ENCODE measurements at regions not wholly inside any gene's neighbourhood (a gene's known extent, or its start where the extent isn't known, plus 50 kb on each side); places are given as distances from the start of the nearest gene placed in this dataset.

- Mint-ChIP-seq H3K27me3 (ENCODE audit: unreplicated experiment) (peaks cover 1% of the 10 kb centered on the region), H3K9me3 (ENCODE audit: unreplicated experiment) (no peaks in the 10 kb centered on the region), H3K4me3 (ENCODE audit: unreplicated experiment) (no peak overlapping the region), H3K36me3 (ENCODE audit: unreplicated experiment) (no peaks in the 10 kb centered on the region), H3K27ac (ENCODE audit: unreplicated experiment) (no peak overlapping the region), H3K4me1 (ENCODE audit: low read depth, unreplicated experiment) (no peaks in the 10 kb centered on the region)
- TF ChIP-seq, protein P1, sequence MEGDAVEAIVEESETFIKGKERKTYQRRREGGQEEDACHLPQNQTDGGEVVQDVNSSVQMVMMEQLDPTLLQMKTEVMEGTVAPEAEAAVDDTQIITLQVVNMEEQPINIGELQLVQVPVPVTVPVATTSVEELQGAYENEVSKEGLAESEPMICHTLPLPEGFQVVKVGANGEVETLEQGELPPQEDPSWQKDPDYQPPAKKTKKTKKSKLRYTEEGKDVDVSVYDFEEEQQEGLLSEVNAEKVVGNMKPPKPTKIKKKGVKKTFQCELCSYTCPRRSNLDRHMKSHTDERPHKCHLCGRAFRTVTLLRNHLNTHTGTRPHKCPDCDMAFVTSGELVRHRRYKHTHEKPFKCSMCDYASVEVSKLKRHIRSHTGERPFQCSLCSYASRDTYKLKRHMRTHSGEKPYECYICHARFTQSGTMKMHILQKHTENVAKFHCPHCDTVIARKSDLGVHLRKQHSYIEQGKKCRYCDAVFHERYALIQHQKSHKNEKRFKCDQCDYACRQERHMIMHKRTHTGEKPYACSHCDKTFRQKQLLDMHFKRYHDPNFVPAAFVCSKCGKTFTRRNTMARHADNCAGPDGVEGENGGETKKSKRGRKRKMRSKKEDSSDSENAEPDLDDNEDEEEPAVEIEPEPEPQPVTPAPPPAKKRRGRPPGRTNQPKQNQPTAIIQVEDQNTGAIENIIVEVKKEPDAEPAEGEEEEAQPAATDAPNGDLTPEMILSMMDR (IDR thresholded peaks at IDR 0.05; ENCODE audit: partially characterized antibody, unreplicated experiment) = no peak
- no peak for DNase-seq
These were observed 683.8 kb downstream of the DIPK2A start for GRCh38 chr3:144655423-144655822.

DNA sequence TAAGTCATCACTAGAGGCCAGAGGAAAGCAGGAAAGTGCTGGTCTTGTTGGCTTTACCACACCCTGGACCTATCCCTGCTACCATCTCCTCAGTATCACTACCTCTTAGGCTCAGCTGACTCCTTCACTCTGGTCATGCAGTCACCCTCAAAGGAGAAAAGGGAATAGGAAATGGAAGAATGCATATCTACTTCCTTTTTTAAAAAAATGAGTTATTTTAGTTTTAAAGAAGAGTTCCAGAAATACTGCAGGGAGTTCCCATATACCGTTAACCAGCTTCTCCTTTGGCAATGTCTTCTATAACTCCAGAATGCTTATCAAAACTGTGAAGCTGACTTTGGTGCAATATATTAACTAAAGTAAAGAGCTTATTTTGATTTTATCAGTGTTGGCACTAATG, 688.6 kb downstream of the DIPK2A start:
- H3K27ac Mint-ChIP-seq (ENCODE audit: unreplicated experiment) = no peak overlapping the region
- peaks cover 3% of the 10 kb centered on the region for H3K27me3 Mint-ChIP-seq (ENCODE audit: unreplicated experiment)
- no peaks in the 10 kb centered on the region for H3K4me1 Mint-ChIP-seq (ENCODE audit: low read depth, unreplicated experiment)
- no peak for DNase-seq
- TF ChIP-seq, protein P1 (IDR thresholded peaks at IDR 0.05; ENCODE audit: partially characterized antibody, unreplicated experiment) = no peak
- H3K36me3 Mint-ChIP-seq (ENCODE audit: unreplicated experiment) = peaks cover 5% of the 10 kb centered on the region
- H3K9me3 Mint-ChIP-seq (ENCODE audit: unreplicated experiment) = peaks cover 3% of the 10 kb centered on the region
- no peak overlapping the region for H3K4me3 Mint-ChIP-seq (ENCODE audit: unreplicated experiment)

DNA sequence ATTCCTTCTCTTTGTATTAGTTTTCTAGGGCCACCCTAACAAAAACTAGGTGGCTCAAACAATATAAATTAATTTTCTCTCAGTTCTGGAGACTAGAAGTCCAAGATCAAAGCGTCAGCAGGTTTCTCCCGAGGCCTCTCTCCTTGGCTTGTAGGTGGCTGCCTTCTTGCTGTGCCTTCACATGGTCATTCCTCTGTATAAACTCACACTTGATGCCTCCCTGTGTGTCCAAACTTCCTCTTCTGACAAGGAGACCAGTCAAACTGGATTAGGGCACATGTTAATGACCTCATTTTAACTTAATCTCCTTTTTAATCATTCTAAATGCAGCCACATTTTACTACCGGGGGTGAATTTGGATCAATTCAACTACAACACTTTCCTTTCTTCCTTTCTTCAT, 691.1 kb downstream of the DIPK2A start:
- no peak for DNase-seq
- Mint-ChIP-seq H3K27ac (ENCODE audit: unreplicated experiment) (no peak overlapping the region), H3K27me3 (ENCODE audit: unreplicated experiment) (peaks cover 1% of the 10 kb centered on the region), H3K36me3 (ENCODE audit: unreplicated experiment) (peaks cover 18% of the 10 kb centered on the region), H3K9me3 (ENCODE audit: unreplicated experiment) (peaks cover 5% of the 10 kb centered on the region), H3K4me1 (ENCODE audit: low read depth, unreplicated experiment) (no peaks in the 10 kb centered on the region), H3K4me3 (ENCODE audit: unreplicated experiment) (no peak overlapping the region)
- TF ChIP-seq, protein P1 (IDR thresholded peaks at IDR 0.05; ENCODE audit: partially characterized antibody, unreplicated experiment) = no peak

DNA sequence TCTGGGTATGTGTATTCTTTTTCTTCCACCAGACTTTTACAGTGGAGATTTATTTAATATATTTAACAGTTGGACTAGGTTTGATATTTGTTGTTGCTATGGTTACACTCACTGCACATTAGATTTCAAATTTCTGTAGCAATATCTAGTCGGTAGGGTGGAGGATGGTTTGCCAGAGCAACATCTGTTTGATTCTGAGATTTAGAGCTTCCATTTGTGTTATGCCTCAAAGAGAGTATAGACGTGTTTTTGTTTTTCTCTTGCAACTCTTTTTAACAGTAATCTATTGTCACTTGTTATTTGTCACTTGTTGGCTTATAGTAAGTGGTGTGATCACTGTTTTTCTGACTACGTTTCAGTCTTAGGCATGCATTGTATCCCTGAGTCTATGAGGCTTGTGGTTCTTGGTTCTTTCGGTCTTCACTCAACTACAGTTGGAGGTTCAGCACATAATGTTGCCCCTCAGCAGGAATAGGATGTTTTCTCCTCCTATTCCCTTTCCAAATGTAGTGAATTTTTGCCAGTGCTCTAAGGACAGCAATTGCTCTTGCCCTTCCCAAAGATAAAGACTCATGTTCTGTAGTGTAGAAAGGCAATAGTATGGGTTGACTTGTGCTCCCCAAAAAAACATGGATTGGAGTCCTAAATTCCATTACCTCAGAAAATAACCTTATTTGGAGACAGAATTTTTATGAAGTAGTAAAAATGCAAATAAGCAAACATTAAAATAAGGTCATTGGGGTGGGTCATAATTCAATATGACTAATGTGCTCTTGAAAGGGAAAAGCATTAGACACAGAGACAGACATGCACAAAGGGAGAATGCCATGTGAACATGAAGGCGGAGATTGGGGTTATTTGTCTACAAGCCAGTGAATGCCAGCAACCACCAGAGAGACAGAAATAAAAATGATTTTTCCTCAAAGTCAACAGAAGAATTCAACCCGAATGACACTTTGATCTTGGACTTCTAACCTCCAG, 692.1 kb downstream of the DIPK2A start:
- no peak for DNase-seq
- Mint-ChIP-seq H3K36me3 (ENCODE audit: unreplicated experiment) (peaks cover 18% of the 10 kb centered on the region), H3K27ac (ENCODE audit: unreplicated experiment) (no peak overlapping the region), H3K27me3 (ENCODE audit: unreplicated experiment) (peaks cover 1% of the 10 kb centered on the region), H3K4me1 (ENCODE audit: low read depth, unreplicated experiment) (no peaks in the 10 kb centered on the region), H3K9me3 (ENCODE audit: unreplicated experiment) (peaks cover 5% of the 10 kb centered on the region), H3K4me3 (ENCODE audit: unreplicated experiment) (no peak overlapping the region)
- TF ChIP-seq, protein P1 (IDR thresholded peaks at IDR 0.05; ENCODE audit: partially characterized antibody, unreplicated experiment) = no peak

DNA sequence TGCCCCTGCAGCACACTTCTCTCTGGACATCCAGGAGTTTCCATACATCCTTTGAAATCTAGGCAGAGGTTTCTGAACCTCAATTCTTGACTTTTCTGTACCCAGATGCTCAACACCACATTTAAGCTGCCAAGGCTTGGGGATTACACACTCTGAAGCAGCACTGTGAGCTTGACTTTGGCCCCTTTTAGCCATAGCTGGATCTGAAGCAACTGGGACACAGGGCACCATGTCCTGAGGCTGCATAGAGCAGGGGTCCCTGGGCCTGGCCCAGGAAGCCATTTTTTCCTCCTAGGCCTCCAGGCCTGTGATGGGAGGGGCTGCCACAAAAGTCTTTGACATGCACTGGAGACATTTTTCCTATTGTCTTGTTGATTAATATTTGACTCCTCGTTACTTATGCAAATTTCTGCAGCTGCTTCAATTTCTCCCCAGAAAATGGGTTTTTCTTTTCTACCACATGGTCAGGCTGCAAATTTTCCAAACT, 694.0 kb downstream of the DIPK2A start:
- H3K27me3 Mint-ChIP-seq (ENCODE audit: unreplicated experiment) = peaks cover 1% of the 10 kb centered on the region
- no peak for DNase-seq
- TF ChIP-seq, protein P1 (IDR thresholded peaks at IDR 0.05; ENCODE audit: partially characterized antibody, unreplicated experiment) = no peak
- H3K9me3 Mint-ChIP-seq (ENCODE audit: unreplicated experiment) = peaks cover 5% of the 10 kb centered on the region
- no peak overlapping the region for H3K4me3 Mint-ChIP-seq (ENCODE audit: unreplicated experiment)
- H3K36me3 Mint-ChIP-seq (ENCODE audit: unreplicated experiment) = peaks cover 18% of the 10 kb centered on the region
- H3K27ac Mint-ChIP-seq (ENCODE audit: unreplicated experiment) = no peak overlapping the region
- H3K4me1 Mint-ChIP-seq (ENCODE audit: low read depth, unreplicated experiment) = no peaks in the 10 kb centered on the region

Measured in glutamatergic neuron (in vitro differentiated cells).